GM12865 (cell line): ENCODE measurements at regions not wholly inside any gene's neighbourhood (a gene's known extent, or its start where the extent isn't known, plus 50 kb on each side); places are given as distances from the start of the nearest gene placed in this dataset.

Source experiments
- DNase-seq: peaks from one replicate; pipeline ENCODE4 v3.0.0; 2010; ENCODE audit warnings: low read depth
- H3K4me3 ChIP-seq: 2 replicates; pipeline ENCODE4 v1.5.1; 2011; ENCODE audit warnings: mild to moderate bottlenecking, low read depth, low read length, control low read depth
- CTCF ChIP-seq: IDR thresholded peaks from 2 replicates; pipeline ENCODE4 v1.5.1; 2011; ENCODE audit warnings: low read length, control low read depth, low read depth, inconsistent platforms; ENCODE audit not compliant: insufficient read depth; ENCODE audit errors: missing control alignments

GRCh38 chr15:81848701-81849100 lies 197.1 kb downstream of the MEX3B start:
- no peak for TF ChIP-seq CTCF
- H3K4me3 ChIP-seq: no peak overlapping the region
- no peak for DNase-seq

- DNase-seq: no peak
- TF ChIP-seq CTCF: no peak
- H3K4me3 ChIP-seq: no peak overlapping the region
These were observed 201.9 kb downstream of the MEX3B start for GRCh38 chr15:81843757-81844407.

GRCh38 chr15:81843226-81843625 lies 202.6 kb downstream of the MEX3B start:
- no peak overlapping the region for H3K4me3 ChIP-seq
- no peak for TF ChIP-seq CTCF
- DNase-seq: peak; percentile 45

GRCh38 chr15:81839387-81839786 lies 206.4 kb downstream of the MEX3B start:
- DNase-seq: no peak
- no peak overlapping the region for H3K4me3 ChIP-seq
- TF ChIP-seq CTCF: no peak

GRCh38 chr15:81835731-81836130 lies 210.1 kb downstream of the MEX3B start:
- no peak for TF ChIP-seq CTCF
- DNase-seq: no peak
- H3K4me3 ChIP-seq: no peak overlapping the region

GRCh38 chr15:81830520-81830919 lies 215.3 kb downstream of the MEX3B start:
- no peak for TF ChIP-seq CTCF
- DNase-seq: no peak
- H3K4me3 ChIP-seq: no peak overlapping the region

- H3K4me3 ChIP-seq: no peak overlapping the region
- TF ChIP-seq CTCF: no peak
- DNase-seq: no peak
These were observed 215.9 kb downstream of the MEX3B start for GRCh38 chr15:81829918-81830317.
